Suprapubic skin (tissue), 3 donors: ENCODE measurements at regions not wholly inside any gene's neighbourhood (a gene's known extent, or its start where the extent isn't known, plus 50 kb on each side); places are given as distances from the start of the nearest gene placed in this dataset.

ENCODE experiments used
- CTCF ChIP-seq, 2 donors: fragments of 200-600 bp in 1 of 2; fragments of 450-650 bp in 1 of 2; sonication (generic) in 1 of 2; IDR thresholded peaks; one replicate each; pipeline ENCODE4 v1.5.1; 2016 to 2019; ENCODE audit warnings: antibody characterized with exemption in 2 of 2, mild to moderate bottlenecking in 1 of 2, moderate library complexity in 1 of 2
- POLR2A ChIP-seq, 2 donors: fragments of 450-650 bp; IDR thresholded peaks; one replicate each; pipeline ENCODE4 v1.6.1; 2017; ENCODE audit warnings: antibody characterized with exemption in 2 of 2, mild to moderate bottlenecking in 2 of 2, moderate library complexity in 2 of 2

- no peak for TF ChIP-seq CTCF (IDR thresholded peaks at IDR 0.05)
- no peak for TF ChIP-seq POLR2A (IDR thresholded peaks at IDR 0.05)
Observed at GRCh38 chr2:134198006-134198634, 55.8 kb upstream of the MGAT5 start.
